Superior temporal gyrus (tissue), 1 donor: ENCODE measurements at regions not wholly inside any gene's neighbourhood (a gene's known extent, or its start where the extent isn't known, plus 50 kb on each side); places are given as distances from the start of the nearest gene placed in this dataset.

Experiments
- DNase-seq: peaks from one replicate; pipeline ENCODE4 v3.0.0-alpha.2; 2016; ENCODE audit errors: extremely low spot score

- DNase-seq = no peak
Measured at GRCh38 chr10:44853148-44853734, 57.9 kb upstream of the TMEM72 start.

GRCh38 chr10:44853796-44854195, 57.3 kb upstream of the TMEM72 start:
- DNase-seq = no peak

- DNase-seq = peak; percentile 34
Measured at GRCh38 chr10:44854693-44855350, 56.3 kb upstream of the TMEM72 start.

GRCh38 chr10:44856696-44857095, 54.4 kb upstream of the TMEM72 start:
- no peak for DNase-seq

GRCh38 chr10:44857363-44858016, 53.6 kb upstream of the TMEM72 start:
- DNase-seq = peak; percentile 65

GRCh38 chr10:44858017-44858371, 53.1 kb upstream of the TMEM72 start:
- DNase-seq = no peak

- DNase-seq = no peak
Measured at GRCh38 chr10:44858988-44859387, 52.1 kb upstream of the TMEM72 start.

GRCh38 chr10:44859546-44860285, 51.4 kb upstream of the TMEM72 start:
- no peak for DNase-seq

- DNase-seq = no peak
Measured at GRCh38 chr10:44860811-44861736, 50.1 kb upstream of the TMEM72 start.
